ENCODE measurements at regions not wholly inside any gene's neighbourhood (a gene's known extent, or its start where the extent isn't known, plus 50 kb on each side); places are given as distances from the start of the nearest gene placed in this dataset.

GRCh38 chr2:106288873-106289272, 94.8 kb upstream of the UXS1 start:
- Histone ChIP-seq H4K20me1 (replicated peaks; ENCODE audit: control insufficient read depth, insufficient read depth, low read length) (no peaks in the 10 kb centered on the region), H3K27me3 (ENCODE audit: control insufficient read depth in 2 of 2, insufficient read depth in 2 of 2, low read length in 2 of 2) (peaks cover 6 to 20% of the 10 kb centered on the region in 2 experiments), H3K9me1 (ENCODE audit: control insufficient read depth, insufficient read depth, low read length) (no peaks in the 10 kb centered on the region), H3K79me2 (ENCODE audit: control insufficient read depth, insufficient read depth, low read length) (no peaks in the 10 kb centered on the region), H3K4me2 (ENCODE audit: insufficient read depth, low read length) (no peak overlapping the region), H3K9ac (ENCODE audit: insufficient read depth in 1 of 2, low read depth in 2 of 2, low read length in 2 of 2) (no peak overlapping the region), H3K4me3 (no peak overlapping the region), H3K9me3 (replicated peaks; ENCODE audit: control insufficient read depth, insufficient read depth, low read depth, low read length) (no peaks in the 10 kb centered on the region), H3K4me1 (replicated peaks in 1 of 2; ENCODE audit: control insufficient read depth in 2 of 2, insufficient read depth in 2 of 2, low read length in 2 of 2) (no peaks in the 10 kb centered on the region; a peak in 1 of 5 replicates), H3K27ac (ENCODE audit: extremely low read depth, low read depth, low read length) (no peak overlapping the region), H2AFZ (ENCODE audit: low read depth, low read length) (no peak overlapping the region), H3K36me3 (ENCODE audit: control insufficient read depth, insufficient read depth, low read length) (no peaks in the 10 kb centered on the region)
- ATAC-seq: no peak
- intact Hi-C loops (cut with micrococcal nuclease): no loop called here
- DNase-seq (ENCODE audit: extremely low read depth in 1 of 4, low spot score in 3 of 4): no peak
- WGBS (ENCODE audit: insufficient coverage, low coverage, missing lambda C conversion rate): 42% methylated on average over 9 of the region's 9 CpGs
- in situ Hi-C loops (cut with MboI): no loop called here
- TF ChIP-seq ZKSCAN1 (IDR thresholded peaks at IDR 0.05; ENCODE audit: low read depth, low read length) (0 out of 2 replicates have a peak, but pooled peaks have one; percentile 60), RBFOX2 (IDR thresholded peaks at IDR 0.05; ENCODE audit: low read depth, low read length) (no peak)
- no TSS peak for BruUV-seq (replicated peaks)
- CTCF ChIA-PET (ENCODE audit: low intra/inter-chr PET ratio): no interaction called here
- FAIRE-seq: no peak
- POLR2A ChIA-PET: no interaction called here

GRCh38 chr2:106285237-106285829, 91.2 kb upstream of the UXS1 start:
- ChIA-PET POLR2A (interaction anchor here (2.1 kb wide), 1 partner anchor 12 kb away, joined by 7 read pairs; no protein-coding TSS in a partner anchor), CTCF (ENCODE audit: low intra/inter-chr PET ratio) (no interaction called here)
- in situ Hi-C loops (cut with MboI) (no loop called here), intact Hi-C loops (cut with micrococcal nuclease) (no loop called here)
- WGBS (ENCODE audit: insufficient coverage, low coverage, missing lambda C conversion rate): 0% methylated on average over 3 of the region's 3 CpGs
- Histone ChIP-seq H3K27ac (ENCODE audit: extremely low read depth, low read depth, low read length) (no peak overlapping the region), H3K9ac (ENCODE audit: insufficient read depth in 1 of 2, low read depth in 2 of 2, low read length in 2 of 2) (no peak overlapping the region), H3K27me3 (ENCODE audit: control insufficient read depth in 2 of 2, insufficient read depth in 2 of 2, low read length in 2 of 2) (peaks cover 15 to 44% of the 10 kb centered on the region in 2 experiments), H3K4me2 (ENCODE audit: insufficient read depth, low read length) (no peak overlapping the region), H3K4me3 (no peak overlapping the region), H2AFZ (ENCODE audit: low read depth, low read length) (no peak overlapping the region), H3K36me3 (ENCODE audit: control insufficient read depth, insufficient read depth, low read length) (no peaks in the 10 kb centered on the region), H3K9me3 (replicated peaks; ENCODE audit: control insufficient read depth, insufficient read depth, low read depth, low read length) (no peaks in the 10 kb centered on the region), H4K20me1 (replicated peaks; ENCODE audit: control insufficient read depth, insufficient read depth, low read length) (no peaks in the 10 kb centered on the region), H3K4me1 (replicated peaks in 1 of 2; ENCODE audit: control insufficient read depth in 2 of 2, insufficient read depth in 2 of 2, low read length in 2 of 2) (no peaks in the 10 kb centered on the region; a peak in 1 of 5 replicates), H3K79me2 (ENCODE audit: control insufficient read depth, insufficient read depth, low read length) (no peaks in the 10 kb centered on the region), H3K9me1 (ENCODE audit: control insufficient read depth, insufficient read depth, low read length) (no peaks in the 10 kb centered on the region)
- DNase-seq (ENCODE audit: extremely low read depth in 1 of 4, low spot score in 3 of 4) (no peak), ATAC-seq (no peak), FAIRE-seq (no peak)
- no TSS peak for BruUV-seq (replicated peaks)
- TF ChIP-seq MTF1 (CRISPR knock-in tag; IDR thresholded peaks at IDR 0.05; ENCODE audit: borderline replicate concordance) (no peak), ZBTB17 (CRISPR knock-in tag; IDR thresholded peaks at IDR 0.05) (no peak), PREB (CRISPR knock-in tag; IDR thresholded peaks at IDR 0.05) (no peak), CBFA2T2 (conservative IDR thresholded peaks at IDR 0.05) (no peak), TBP (optimal IDR thresholded peaks at IDR 0.05; ENCODE audit: low read depth, low read length) (no peak), POLR2AphosphoS5 (IDR thresholded peaks at IDR 0.05; ENCODE audit: control insufficient read depth, insufficient read depth, low read depth, low read length) (no peak), GMEB1 (CRISPR knock-in tag; IDR thresholded peaks at IDR 0.05) (no peak), TCF7L2 (IDR thresholded peaks at IDR 0.05; ENCODE audit: low read depth, low read length) (no peak), PML (IDR thresholded peaks at IDR 0.05; ENCODE audit: low read length) (no peak)

Measured in K562 (cell line).